GM04504 (cell line): ENCODE measurements at regions not wholly inside any gene's neighbourhood (a gene's known extent, or its start where the extent isn't known, plus 50 kb on each side); places are given as distances from the start of the nearest gene placed in this dataset.
"Not testable (repeated sequence)": the region's sequence is repeated elsewhere in the genome, so short reads cannot be mapped to it uniquely, and the experiment has no call there.

Experiments used
- DNase-seq: peaks from one replicate; pipeline ENCODE4 v3.0.0-alpha.2; 2012; ENCODE audit warnings: low read depth

GRCh38 chr3:191148131-191148530 lies 50.9 kb upstream of the OSTN start:
- DNase-seq: no peak

GRCh38 chr3:191143224-191143623 lies 55.8 kb upstream of the OSTN start:
- DNase-seq: no peak

- peak; percentile 47 for DNase-seq
Observed at GRCh38 chr3:191141728-191142127, 57.3 kb upstream of the OSTN start.

GRCh38 chr3:191139736-191140135 lies 59.3 kb upstream of the OSTN start:
- peak; percentile 18 for DNase-seq

- no peak for DNase-seq
Observed at GRCh38 chr3:191138937-191139336, 60.1 kb upstream of the OSTN start.

- no peak for DNase-seq
Observed at GRCh38 chr3:191137708-191138107, 61.3 kb upstream of the OSTN start.

- no peak for DNase-seq
Observed at GRCh38 chr3:191136347-191136746, 62.7 kb upstream of the OSTN start.

GRCh38 chr3:191135175-191135574 lies 63.9 kb upstream of the OSTN start:
- no peak for DNase-seq

- DNase-seq: no peak
Observed at GRCh38 chr3:191133359-191133758, 65.7 kb upstream of the OSTN start.

GRCh38 chr3:191131305-191131704 lies 67.7 kb upstream of the OSTN start:
- no peak for DNase-seq

- not testable (repeated sequence) for DNase-seq
Observed at GRCh38 chr3:191124891-191125290, 74.2 kb upstream of the OSTN start.

GRCh38 chr3:191123946-191124345 lies 75.1 kb upstream of the OSTN start:
- no peak for DNase-seq

- DNase-seq: no peak
Observed at GRCh38 chr3:191123231-191123630, 75.8 kb upstream of the OSTN start.

GRCh38 chr3:191120447-191121298 lies 78.4 kb upstream of the OSTN start:
- no peak for DNase-seq

- no peak for DNase-seq
Observed at GRCh38 chr3:191119415-191120295, 79.4 kb upstream of the OSTN start.

GRCh38 chr3:191111722-191112121 lies 87.3 kb upstream of the OSTN start:
- no peak for DNase-seq

- DNase-seq: no peak
Observed at GRCh38 chr3:191105418-191105817, 93.6 kb upstream of the OSTN start.

GRCh38 chr3:191100516-191100915 lies 98.5 kb upstream of the OSTN start:
- DNase-seq: no peak

GRCh38 chr3:191094057-191094845 lies 104.8 kb upstream of the OSTN start:
- DNase-seq: peak; percentile 42

GRCh38 chr3:191087391-191087790 lies 111.7 kb upstream of the OSTN start:
- DNase-seq: no peak

GRCh38 chr3:191085091-191085490 lies 114.0 kb upstream of the OSTN start:
- peak; percentile 31 for DNase-seq

GRCh38 chr3:191078913-191079312 lies 120.1 kb upstream of the OSTN start:
- DNase-seq: not testable (repeated sequence)
